Inflammatory macrophage treated with lipopolysaccharide for 1 hour (primary cell): ENCODE measurements at regions not wholly inside any gene's neighbourhood (a gene's known extent, or its start where the extent isn't known, plus 50 kb on each side); places are given as distances from the start of the nearest gene placed in this dataset.
"Not testable (repeated sequence)": the region's sequence is repeated elsewhere in the genome, so short reads cannot be mapped to it uniquely, and the experiment has no call there.

ENCODE experiments used
- DNase-seq, 2 donors: peaks; one replicate each; pipeline ENCODE4 v3.0.0-alpha.2; 2020 to 2022

DNA sequence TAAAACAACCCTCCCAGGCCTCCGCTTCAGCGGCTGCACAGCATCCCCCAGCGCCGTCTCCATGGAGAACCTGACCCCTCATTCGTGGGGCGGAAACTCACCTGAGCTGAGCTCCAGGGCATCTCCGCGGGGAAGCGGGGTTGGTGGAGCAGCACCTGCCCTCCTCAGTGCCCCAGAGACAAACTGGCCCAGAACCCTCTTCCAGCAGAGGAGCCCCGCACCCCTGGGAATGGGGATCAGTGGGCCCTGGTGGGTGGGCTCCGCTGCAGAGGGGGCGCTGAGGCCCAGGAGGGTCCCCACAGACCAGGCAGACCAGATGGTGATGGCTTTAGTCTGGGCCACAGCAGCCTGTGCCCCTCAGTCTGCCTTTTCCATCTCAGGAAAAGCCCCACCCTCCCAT is 261.2 kb downstream of the ADGRD1 start:
- not testable (repeated sequence) for DNase-seq

DNA sequence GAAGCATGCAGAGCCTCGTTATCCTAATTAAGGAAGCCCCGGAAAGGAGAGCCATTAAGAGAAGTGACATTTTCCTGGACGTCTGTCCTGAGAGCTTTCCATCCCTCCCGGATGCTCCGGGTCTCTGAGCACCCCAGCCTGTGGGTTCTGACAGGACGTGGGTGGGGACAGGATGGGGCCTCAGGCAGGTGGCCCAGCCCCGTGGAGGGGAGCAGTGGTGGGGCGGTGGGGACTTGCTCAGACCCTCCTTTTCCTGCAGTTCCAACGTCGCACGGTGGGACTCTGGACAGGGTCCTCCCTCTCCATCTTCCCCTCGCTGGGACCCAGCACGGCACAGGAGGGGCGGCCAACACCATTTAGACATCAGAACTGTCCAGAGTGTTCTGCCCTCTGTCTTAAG is 262.9 kb downstream of the ADGRD1 start:
- DNase-seq, result not testable (repeated sequence)

DNA sequence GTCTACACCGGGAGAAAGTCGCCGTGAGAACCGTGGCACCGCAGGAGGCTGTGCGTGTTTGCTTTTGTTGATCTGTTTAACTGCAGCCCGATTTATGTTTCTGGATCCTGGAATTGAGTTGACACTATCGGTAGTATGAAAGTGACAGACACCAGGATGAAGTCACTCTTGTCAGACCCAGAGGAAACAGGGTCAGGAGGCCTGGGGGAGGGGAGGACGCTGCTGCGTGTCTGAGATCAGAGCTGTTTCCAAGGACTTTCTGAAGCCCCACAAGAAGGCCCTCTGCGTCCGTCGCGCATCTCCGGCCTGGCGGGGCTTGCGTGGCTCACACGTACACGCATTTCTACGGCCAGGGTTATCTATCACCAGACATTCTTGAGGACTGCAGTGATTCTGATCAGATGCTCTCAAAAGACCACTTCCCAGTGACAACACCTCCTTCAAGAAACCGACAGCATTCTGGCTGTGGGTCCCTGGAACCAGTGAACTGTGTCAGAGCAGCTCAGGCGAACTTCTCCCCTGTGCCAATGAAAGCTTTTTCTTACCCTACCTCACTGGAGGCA is 263.4 kb downstream of the ADGRD1 start:
- no peak for DNase-seq

DNA sequence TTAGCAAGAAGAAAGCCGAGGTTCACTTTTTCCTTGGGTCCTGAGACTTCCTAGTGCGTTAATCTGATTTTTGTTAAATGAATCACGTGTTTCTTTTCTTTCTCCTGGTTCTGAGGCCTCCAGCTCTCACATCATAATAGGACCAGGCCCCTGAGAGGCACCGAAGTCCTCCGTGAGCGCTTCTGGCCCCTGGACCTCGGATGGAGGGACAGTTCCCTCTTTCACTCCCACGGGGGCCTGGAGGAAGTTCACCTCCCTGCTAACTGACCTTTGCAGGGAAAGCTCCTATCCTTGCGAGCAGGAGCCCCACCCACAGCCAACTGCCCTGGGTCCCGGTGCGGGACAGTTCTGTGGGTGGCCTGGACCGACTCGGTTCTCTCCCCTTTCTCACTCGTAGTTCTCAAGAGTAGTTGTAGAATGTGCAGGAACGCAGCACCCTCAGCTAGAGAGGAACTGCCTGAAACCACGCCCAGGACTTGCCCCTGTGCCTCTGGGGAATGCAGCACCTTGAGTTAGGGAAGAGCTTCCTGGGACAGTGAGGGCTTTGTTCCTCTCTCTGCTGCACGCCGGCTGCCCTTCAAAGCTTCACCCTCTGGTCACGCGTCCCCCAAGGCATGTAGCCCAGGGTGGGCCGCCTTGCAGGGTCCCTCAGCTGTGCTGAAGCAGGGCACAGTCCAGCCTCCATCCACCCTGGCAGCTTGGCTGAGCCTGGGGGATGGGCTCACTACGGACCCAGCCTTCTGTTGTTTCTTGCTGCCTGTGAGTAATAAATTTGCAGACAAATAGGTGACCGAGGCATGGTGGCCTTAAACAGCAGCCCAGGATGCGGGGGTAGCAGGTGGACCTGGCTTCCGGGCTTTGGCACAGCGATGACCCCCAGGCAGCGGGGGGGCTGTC is 264.6 kb downstream of the ADGRD1 start:
- no peak for DNase-seq

DNA sequence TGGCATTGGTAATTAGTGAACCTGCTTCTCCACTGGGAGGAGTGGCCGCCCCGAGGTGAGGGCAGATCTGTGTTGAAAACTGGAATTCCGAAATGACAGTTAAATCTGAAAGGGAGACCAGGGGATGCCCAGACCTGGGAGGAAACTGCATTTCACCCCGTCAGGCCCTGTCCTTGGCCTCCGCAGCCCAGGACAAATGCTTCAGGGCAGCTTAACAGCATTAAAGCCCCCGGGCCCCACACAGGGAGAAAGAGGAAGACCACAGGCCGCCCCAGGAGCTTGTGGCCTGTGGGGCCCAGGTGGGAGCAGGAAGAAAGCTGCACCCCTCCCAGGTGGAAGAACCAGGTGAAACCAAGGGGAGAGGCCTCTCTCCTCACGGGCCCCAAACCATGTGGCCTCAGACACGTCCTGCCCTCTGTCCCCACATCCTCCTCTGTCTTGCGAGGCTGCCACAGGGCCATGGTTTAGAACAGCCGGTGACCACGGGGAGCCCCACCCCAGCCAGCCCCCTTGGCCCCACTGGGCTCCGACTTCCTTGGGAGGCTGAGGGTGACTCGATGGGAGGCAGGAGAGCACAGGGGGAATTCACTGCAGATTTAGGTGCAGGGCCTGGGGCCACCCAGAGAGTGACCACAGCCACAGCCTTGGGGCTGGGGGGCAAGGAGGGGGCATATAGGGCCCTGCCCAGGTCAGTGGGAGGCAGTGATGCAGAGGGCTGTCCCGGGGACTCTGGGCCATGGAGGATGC is 265.4 kb downstream of the ADGRD1 start:
- no peak for DNase-seq

DNA sequence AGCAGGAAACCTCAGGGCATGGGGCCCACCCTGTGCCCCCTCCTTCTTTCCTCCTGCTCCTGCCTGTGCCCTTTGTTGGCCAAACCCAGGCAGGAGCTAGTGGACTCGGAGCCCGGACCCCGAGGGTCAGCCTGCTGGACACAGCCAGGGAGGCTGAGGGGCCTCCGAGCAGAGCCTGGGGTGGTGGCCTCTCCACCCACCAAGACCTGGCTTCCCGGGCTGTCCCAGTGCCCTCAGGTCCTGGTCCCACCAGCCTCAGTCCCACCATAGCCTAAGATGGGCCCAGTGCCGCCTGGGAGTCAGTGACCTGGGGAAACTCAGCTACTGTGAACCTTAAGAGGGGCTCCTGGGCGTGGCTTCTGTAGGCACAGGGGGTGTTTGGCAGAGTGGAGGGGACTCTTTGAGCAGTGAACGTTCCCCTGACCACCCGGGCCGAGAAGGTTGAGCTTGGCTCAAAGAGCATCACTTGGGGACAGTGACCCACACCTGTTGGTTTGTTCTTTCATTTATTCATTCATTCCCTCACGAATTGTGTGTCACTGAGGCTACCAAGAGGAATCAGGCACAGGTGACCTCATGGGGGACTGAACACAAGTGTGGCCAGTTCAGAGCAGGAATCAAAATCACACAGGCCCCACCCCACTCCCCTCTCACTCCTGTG is 266.1 kb downstream of the ADGRD1 start:
- no peak for DNase-seq

DNA sequence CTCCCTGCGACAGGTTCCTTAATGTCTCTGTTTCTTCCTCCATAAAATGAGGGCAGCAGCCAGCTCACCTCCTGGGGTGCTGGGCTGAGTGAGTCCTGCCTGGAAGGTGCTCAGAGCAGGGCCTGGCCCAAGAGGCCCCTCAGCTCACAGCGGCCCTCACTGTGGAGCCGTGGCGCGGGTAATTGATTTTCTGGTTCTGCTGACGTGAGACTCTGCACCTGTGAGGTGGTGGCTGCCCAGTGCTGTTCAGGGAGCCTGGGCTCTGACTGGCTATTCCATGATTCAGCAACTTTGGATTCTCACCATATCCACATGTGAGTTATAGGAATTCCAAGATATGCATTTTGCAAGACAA is 266.6 kb downstream of the ADGRD1 start:
- DNase-seq, result no peak

DNA sequence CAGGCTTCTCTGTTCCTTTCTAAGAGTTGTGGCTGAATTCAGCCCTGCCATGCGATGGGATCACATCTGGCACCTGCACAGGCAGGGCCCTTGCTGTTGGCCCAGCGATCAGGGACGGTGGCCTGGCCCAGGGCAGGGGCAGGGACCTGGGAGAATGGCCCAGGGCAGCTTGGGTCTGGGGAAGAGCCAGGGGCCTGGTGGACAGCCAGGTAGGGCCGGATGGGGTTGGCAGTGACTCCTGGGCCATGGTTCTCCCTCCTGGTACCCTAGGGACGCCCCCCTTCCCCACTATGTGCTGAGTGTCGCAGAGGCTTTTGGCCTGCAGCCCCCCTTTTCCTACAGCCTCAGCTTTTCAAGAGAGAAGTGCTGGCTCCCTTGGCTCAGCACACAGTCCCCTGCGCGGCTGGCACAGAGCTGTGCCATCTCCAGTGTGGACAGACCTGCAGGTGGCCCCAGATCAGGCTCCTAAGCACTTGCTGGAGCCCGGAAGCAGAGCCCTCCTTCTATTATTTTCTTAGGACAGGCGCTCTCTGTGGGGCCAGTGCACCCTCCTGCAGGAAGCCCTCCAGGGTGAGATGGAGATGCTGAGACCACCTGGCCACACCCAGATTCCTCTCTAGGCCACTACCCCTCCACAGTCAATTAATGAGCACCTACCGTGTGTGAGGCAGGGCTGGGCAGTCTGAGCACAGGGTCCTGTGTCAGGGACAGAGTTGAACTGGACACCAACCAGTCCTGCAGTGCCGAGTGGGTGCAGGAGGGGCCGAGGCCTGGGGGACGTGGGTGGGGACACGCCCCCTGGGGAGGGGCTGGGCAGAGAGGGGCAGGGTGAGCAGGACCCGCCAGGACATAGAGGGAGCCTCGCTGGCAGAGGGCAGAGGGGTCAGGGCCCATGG is 267.6 kb downstream of the ADGRD1 start:
- no peak for DNase-seq

DNA sequence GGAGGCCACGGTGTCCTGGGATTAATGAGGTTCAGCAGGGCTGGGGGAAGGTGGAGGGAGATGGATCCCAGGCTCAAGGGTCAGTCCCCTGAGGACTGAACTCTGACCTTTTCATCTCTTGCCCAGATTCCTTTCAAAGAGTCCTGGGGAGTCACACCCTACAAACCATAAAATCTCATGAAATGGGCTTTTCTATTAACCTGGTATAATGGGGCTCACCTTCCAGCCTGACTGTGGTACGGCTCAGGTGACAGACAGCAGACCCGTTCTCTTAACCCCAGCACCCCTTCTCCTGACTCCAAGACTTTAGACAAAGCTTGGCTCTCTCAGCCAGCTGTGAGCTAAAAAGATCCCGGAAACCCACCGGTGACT is 268.2 kb downstream of the ADGRD1 start:
- no peak for DNase-seq

DNA sequence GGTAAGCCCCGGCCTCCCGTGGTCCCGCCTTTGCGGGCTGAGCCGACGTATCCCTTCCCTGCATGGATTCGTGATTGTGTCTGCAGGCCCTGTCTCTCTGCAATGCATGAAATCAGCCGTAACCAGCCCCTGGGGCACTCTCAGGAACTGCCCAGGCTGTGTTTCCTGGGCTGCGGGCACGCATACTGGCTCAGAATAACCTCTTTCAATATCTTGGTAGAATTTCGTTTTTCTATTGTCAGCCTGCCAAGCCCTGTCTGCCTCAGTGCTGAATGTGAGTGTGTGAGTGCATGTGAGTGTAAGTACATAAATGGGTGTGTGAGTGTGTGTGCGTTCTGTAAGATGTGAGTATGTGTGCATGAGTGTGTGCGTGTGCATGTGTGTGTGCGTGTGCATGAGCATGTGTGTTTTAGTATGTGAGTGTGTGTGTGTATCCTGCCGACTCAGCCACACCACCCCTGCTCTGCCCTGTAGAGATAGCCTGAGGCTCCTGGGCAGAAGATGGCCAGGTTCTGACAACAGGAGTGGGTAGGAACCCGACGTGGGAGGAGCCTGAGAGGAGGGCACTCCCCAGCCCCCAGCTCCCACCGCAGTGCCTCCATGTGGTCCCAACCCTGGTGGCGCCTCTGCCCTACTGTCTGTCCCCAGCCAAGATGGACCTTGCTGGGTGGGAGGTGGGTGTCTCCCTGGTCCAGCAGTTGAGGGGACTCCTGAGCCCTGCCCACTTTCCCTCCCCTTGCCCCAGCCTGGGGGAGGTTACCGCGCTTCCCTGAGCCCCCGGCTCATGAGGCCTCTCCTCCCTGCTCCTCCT is 268.8 kb downstream of the ADGRD1 start:
- DNase-seq, result no peak

DNA sequence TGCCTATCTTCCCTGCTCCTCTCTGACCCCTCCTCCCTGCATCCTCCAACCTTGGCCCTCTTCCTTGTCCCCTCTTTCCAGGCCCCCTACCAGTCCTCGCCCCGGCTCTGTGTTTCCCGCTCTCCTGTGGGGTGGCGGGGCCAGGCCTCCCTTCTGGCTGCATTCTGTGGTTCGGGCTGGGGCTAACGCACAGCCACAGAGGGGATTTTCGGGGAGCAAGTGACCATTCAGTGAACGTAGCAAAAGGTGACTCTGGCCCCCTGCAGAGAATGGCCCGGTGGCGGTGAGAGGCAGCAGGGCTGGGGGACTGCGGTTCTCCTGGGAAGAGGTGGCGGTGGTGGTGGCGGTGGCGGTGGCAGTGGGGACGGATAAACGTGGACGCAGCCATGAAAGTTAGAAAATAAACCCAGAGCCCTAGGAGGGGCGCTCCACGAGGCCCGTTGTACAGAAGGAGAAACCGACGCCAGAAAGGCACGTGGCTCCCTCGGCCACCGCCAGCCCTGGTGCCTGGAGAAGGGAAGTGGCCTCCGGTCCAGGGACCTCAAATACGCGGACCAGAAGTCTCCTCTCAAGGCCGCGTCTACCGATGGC is 269.6 kb downstream of the ADGRD1 start:
- no peak for DNase-seq

DNA sequence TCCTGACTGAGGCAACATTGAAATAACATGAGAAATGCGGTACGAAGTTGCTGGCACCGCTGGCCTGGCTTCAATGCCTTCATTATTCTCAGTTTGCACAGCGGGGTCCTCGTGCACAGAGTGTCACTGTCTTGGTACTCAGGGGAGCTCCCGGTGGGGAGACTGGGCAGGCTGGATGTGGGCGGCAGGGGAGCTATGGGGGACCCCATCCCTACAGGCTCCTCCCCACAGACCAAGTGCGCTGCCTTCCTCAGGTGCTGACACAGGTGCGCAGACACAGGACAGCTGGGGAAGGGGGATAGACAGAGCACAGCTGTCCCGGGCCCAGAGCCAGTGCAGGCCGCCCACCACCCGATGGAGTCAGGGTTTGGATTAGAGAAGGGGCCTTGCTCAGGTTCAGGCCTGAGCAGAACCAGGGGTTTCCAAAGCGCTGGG is 270.1 kb downstream of the ADGRD1 start:
- DNase-seq, result no peak

DNA sequence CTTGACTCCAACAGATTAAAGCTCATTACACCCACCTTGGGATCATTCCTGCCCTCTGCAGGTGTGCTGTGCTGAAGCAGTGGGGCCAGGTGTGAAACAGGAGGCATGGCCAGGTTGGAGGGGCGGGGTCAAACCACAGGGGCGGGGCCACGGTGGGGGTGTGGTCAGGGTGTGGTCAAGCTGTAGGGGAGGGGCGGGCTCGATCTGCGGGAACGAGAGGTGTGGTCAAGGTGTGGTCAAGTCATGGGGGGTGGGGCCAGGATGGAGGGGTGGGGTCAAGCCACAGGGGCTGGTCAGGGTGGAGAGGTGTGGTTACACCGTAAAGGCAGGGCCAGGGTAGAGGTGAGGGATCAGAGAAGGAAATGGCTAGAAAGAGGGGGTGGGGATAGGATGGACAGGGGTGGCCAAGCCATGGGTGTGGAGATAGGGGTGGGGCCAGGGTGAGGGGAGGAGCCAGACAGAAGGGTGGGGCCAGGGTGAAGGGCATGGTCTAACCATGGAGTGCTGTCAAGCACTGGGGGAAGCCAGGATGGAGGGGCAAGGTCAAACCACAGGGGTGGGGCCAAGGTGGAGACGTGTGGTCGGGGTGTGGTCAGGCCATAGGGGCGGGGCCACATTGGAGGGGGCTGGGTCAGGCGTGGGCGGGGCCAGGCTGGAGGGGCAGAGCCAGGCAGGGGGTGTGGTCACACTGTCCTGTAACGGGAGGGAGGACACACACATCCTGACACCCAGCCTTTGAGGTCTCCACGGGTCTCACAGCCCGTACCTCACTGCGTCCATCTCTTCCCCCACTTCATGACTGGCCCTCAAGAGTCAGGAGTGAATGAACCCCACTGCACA is 270.7 kb downstream of the ADGRD1 start:
- not testable (repeated sequence) for DNase-seq

DNA sequence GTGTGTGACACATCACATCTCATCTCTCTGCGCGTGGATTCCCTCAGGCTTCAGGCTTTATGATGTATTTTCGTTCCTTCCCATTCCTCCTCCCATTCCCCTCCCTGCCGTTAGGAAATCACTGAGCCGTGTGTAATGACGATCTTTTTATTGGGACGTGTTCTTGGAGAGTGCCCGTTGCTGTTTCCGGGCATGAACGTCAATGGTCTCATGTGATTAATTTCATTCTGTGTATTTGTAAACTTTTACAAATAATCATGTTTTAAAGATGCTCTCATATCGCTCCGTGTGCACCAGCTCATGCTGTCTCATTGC is 271.3 kb downstream of the ADGRD1 start:
- not testable (repeated sequence) for DNase-seq

DNA sequence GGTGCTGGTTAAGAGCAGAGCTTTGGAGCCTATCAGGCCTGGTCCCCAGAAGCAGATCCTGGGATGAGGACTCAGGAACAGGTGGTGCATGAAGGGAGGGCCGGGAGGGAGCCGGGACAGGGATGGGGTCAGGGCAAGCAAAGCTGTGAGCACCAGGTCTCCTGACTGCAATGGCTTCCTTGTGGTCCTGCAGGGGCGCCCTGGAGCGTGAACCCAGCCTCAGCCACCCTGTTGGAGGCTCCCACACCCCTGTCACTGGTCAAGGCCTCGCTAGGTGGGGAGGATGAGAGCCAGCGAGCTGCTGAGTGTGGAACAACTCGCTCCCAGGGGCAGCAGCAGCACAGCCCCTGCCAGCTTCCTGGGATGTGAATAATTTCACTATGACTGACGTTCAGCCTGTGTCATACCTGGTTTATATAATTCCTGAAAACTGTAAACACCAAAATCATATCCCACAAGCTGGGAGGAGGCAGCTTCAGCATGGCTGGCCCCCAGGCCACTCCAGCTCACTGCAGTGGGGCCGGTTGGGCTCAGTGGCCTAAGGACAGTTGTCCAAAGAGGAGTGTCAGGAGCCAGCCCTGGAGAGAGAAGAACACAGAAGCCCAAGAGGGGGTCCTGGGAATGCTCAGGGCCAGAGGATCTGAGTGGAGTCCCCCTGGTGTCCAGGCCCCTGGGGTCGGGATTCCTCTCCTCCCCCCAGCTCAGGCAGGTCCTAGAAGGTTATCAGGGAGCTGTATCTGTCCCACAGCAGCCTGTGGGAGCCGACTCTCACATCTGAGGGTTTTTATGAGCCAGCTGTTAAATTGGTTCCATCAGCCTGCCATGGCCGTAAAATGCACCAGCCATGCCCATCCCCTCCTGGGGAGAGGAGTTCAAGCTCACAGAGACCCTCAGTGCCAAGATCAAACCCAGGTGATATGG is 272.9 kb downstream of the ADGRD1 start:
- DNase-seq, result no peak

DNA sequence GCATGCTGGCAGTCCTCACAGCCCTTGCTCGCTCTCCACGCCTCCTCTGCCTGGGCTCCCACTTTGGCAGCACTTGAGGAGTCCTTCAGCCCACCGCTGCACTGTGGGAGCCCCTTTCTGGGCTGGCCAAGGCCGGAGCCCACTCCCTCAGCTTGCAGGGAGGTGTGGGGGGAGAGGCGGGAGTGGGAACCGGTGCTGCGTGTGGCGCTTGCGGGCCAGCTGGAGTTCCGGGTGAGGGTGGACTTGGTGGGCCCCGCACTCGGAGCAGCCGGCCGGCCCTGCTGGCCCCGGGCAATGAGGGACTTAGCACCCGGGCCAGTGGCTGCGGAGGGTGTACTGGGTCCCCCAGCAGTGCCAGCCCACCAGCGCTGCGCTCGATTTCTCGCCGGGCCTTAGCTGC is 273.9 kb downstream of the ADGRD1 start:
- not testable (repeated sequence) for DNase-seq

DNA sequence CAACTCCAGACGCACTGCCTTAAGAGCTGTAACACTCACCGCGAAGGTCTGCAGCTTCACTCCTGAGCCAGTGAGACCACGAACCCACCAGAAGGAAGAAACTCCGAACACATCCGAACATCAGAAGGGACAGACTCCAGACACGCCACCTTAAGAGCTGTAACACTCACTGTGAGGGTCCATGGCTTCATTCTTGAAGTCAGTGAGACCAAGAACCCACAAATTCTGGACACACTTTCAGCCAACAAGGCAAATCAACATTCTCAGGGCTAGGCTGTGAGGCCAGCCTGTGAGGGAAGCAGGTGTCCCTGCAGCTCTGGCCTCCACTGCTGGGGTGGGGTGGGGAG is 275.3 kb downstream of the ADGRD1 start:
- not testable (repeated sequence) for DNase-seq

DNA sequence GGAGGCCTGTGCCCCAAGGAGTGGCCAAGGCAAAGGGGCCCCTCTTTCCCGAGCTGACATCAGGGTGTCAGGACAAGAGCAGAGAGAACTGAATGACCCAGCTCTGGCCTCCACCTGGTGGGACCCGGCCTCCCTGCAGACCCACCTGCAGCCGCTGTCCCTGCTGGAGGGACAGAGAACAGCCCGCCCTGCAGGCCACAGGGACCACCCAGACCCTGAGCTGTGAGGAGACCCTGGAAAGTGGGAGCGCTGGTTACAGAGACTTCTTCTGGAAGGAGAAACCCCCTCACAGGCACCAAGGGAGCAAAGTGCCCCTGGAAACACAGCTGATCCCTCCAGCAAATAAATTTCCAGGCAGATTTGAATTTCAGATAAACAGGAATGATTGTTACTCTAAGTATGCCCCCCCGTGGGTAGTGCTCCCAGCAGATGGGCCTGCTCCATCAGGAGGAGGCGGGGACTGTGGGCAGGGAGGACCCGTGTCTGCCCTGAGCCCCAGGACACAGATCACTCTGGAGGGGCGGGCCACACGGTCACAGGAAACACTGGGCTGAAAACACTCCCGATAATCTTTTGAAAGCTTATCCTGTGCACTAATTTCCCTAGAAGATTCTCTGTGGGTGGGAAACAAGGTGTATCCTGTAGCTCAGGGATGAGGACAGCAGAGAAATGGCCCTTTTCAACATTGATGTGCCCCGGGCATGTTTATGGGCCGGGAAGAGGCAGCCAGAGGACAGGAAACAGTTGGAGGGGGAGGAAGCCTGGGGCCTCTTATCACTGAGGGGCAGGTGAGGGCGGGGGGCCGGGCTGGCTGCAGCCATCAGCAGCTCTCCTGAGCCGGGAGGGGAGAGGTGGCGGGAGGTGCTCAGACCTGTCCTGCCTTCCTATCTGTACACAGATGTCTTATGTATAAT is 276.0 kb downstream of the ADGRD1 start:
- DNase-seq, result no peak
